ENCODE measurements at regions not wholly inside any gene's neighbourhood (a gene's known extent, or its start where the extent isn't known, plus 50 kb on each side); places are given as distances from the start of the nearest gene placed in this dataset.

GRCh38 chrX:116282751-116283150, 112.2 kb downstream of the AGTR2 start:
- no peak for TF ChIP-seq POLR2AphosphoS5 (IDR thresholded peaks at IDR 0.05; ENCODE audit: borderline replicate concordance, low read depth, low read length)
- no peak for TF ChIP-seq EZH2 (IDR thresholded peaks at IDR 0.05)
